GM23248 (cell line): ENCODE measurements at regions not wholly inside any gene's neighbourhood (a gene's known extent, or its start where the extent isn't known, plus 50 kb on each side); places are given as distances from the start of the nearest gene placed in this dataset.

Experiments used
- DNase-seq: peaks from one replicate; pipeline ENCODE4 v3.0.0-alpha.2; 2015
- H2AFZ ChIP-seq: fragments of 200-600 bp; sonication (generic); 2 replicates; pipeline ENCODE4 v1.6.1; 2016; ENCODE audit warnings: antibody characterized with exemption
- H3F3A ChIP-seq: fragments of 200-600 bp; sonication (generic); 2 replicates; pipeline ENCODE4 v1.6.1; 2016; ENCODE audit warnings: mild to moderate bottlenecking, antibody characterized with exemption, mixed run types; ENCODE audit not compliant: insufficient read depth
- H3K27ac ChIP-seq: fragments of 200-600 bp; sonication (generic); 2 replicates; pipeline ENCODE4 v1.5.1; 2016; ENCODE audit warnings: mild to moderate bottlenecking
- H3K27me3 ChIP-seq: fragments of 200-600 bp; sonication (generic); replicated peaks from 2 replicates; pipeline ENCODE4 v1.6.1; 2016; ENCODE audit warnings: mild to moderate bottlenecking; ENCODE audit not compliant: insufficient read depth
- H3K36me3 ChIP-seq: fragments of 200-600 bp; sonication (generic); 2 replicates; pipeline ENCODE4 v1.6.1; 2016; ENCODE audit warnings: low read depth, mild to moderate bottlenecking
- H3K4me1 ChIP-seq: fragments of 200-600 bp; sonication (generic); 2 replicates; pipeline ENCODE4 v1.6.1; 2016; ENCODE audit warnings: mild to moderate bottlenecking; ENCODE audit not compliant: insufficient read depth
- H3K4me2 ChIP-seq: fragments of 200-600 bp; sonication (generic); one replicate; pipeline ENCODE4 v1.6.1; 2016; ENCODE audit warnings: mild to moderate bottlenecking; ENCODE audit not compliant: unreplicated experiment
- H3K4me3 ChIP-seq: fragments of 200-600 bp; sonication (generic); 2 replicates; pipeline ENCODE4 v1.5.1; 2016; ENCODE audit warnings: mild to moderate bottlenecking
- H3K79me2 ChIP-seq: fragments of 200-600 bp; sonication (generic); 2 replicates; pipeline ENCODE4 v1.6.1; 2016; ENCODE audit warnings: mild to moderate bottlenecking; ENCODE audit not compliant: insufficient read depth
- H3K9ac ChIP-seq: fragments of 200-600 bp; sonication (generic); 2 replicates; pipeline ENCODE4 v1.6.1; 2016; ENCODE audit warnings: mild to moderate bottlenecking
- H3K9me2 ChIP-seq: fragments of 200-600 bp; sonication (generic); 2 replicates; pipeline ENCODE4 v1.6.1; 2016; ENCODE audit warnings: mixed run types, mild to moderate bottlenecking, moderate library complexity; ENCODE audit not compliant: insufficient read depth
- H3K9me3 ChIP-seq: fragments of 200-600 bp; sonication (generic); one replicate; pipeline ENCODE4 v1.6.1; 2017; ENCODE audit warnings: low read depth
- H4K20me1 ChIP-seq: fragments of 200-600 bp; sonication (generic); 2 replicates; pipeline ENCODE4 v1.6.0; 2016; ENCODE audit not compliant: insufficient read depth
- EZH2 ChIP-seq: fragments of 200-600 bp; sonication (generic); IDR thresholded peaks from 2 replicates; pipeline ENCODE4 v1.6.1; 2018; ENCODE audit warnings: antibody characterized with exemption, mild to moderate bottlenecking; ENCODE audit not compliant: insufficient read depth, poor library complexity, severe bottlenecking
- EZH2phosphoT487 ChIP-seq: fragments of 200-600 bp; sonication (generic); IDR thresholded peaks from 2 replicates; pipeline ENCODE4 v1.6.1; 2018; ENCODE audit warnings: antibody characterized with exemption, moderate library complexity, mild to moderate bottlenecking, low read depth; ENCODE audit not compliant: insufficient read depth
- WGBS, 2 experiments: methylation state at CpG; one replicate each; pipeline ENCODE4 v1.1.6; 2015 to 2017; ENCODE audit warnings: low lambda C conversion rate in 2 of 2, low coverage in 1 of 2; ENCODE audit errors: missing lambda C conversion rate in 2 of 2; 5-methylcytosine and 5-hydroxymethylcytosine counted together
- in situ Hi-C: fragments of 300-500 bp; cut with MboI; formaldehyde crosslinking; loops from 2 replicates; pipeline ENCODE4 v1.15.0; 2020

DNA sequence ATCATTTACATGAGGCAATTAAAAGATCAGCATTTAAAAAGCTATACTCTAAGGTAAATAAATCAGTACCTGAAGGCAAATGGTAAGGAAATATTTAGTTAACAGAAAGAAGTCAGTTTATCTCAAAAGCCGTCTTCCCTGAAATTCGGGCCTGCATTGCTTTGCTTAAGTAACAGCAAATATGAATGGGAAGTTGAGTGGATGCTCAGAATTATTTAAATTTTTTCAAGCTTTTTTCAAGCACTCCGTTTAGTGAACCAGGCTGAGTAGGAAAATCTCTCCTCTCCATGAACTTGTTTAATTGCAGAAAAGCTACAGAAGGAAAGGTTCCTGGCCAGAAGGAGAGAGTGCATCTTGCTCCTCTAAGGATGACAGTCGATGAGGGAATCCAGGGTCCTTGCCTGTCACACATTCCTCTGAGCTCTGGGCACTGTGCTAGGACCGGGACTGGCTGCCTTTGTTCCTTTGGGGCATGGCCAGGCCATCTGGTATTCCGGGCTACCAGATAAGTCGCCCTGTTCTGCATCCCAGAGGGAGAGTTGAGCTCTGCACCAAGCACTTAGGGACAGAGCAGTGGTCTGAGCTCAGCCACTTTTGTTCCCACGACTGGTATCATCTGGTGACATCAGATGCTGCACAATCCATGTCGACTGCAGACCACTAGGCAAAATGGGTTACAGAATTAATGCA is 77.6 kb downstream of the RIN2 start:
- Histone ChIP-seq H3F3A (no peaks in the 10 kb centered on the region), H3K27me3 (no peaks in the 10 kb centered on the region), H3K79me2 (no peaks in the 10 kb centered on the region), H3K27ac (no peak overlapping the region), H3K4me1 (peaks cover 3% of the 10 kb centered on the region; the same call in 1 of the 2 replicates), H2AFZ (peak overlapping the region; percentile 10; the same call in 1 of the 2 replicates), H3K36me3 (no peaks in the 10 kb centered on the region), H3K4me3 (no peak overlapping the region), H3K9ac (no peak overlapping the region), H4K20me1 (no peaks in the 10 kb centered on the region), H3K9me3 (no peaks in the 10 kb centered on the region), H3K4me2 (no peak overlapping the region), H3K9me2 (no peaks in the 10 kb centered on the region)
- TF ChIP-seq EZH2phosphoT487 (no peak), EZH2 (no peak)
- DNase-seq = no peak
- WGBS, 2 experiments = 28 to 30% methylated on average over 9 of the region's 9 CpGs
- in situ Hi-C loops = no loop called here

DNA sequence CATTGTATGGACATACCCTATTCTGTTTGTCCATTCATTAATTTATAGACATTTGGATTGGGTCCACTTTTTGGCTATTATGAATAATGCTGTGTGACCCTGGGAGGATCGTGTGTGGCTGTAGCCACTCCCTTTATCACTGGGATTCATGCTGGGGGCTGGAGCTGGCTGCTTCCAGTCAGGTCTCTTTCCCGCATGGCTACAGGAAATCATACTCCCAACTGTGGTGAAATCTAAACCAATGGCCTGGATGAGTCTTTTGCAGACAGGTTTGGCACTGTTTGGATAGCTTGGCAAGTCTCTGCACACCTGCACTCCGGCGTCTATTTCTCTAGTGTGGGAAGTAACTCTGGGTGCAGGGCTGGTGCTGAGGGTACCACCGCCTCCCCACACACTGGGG is 80.4 kb downstream of the RIN2 start:
- Histone ChIP-seq H4K20me1 (no peaks in the 10 kb centered on the region), H3K4me2 (no peak overlapping the region), H3K4me3 (no peak overlapping the region), H2AFZ (no peak overlapping the region), H3K4me1 (peaks cover 3% of the 10 kb centered on the region; the same call in 1 of the 2 replicates), H3K9me3 (no peaks in the 10 kb centered on the region), H3K36me3 (no peaks in the 10 kb centered on the region), H3K79me2 (no peaks in the 10 kb centered on the region), H3K27ac (no peak overlapping the region), H3K9me2 (no peaks in the 10 kb centered on the region), H3K9ac (no peak overlapping the region), H3F3A (no peaks in the 10 kb centered on the region), H3K27me3 (no peaks in the 10 kb centered on the region)
- TF ChIP-seq EZH2 (no peak), EZH2phosphoT487 (no peak)
- 66 to 67% methylated on average over 5 of the region's 5 CpGs for WGBS, 2 experiments
- DNase-seq = no peak
- in situ Hi-C loops = no loop called here

DNA sequence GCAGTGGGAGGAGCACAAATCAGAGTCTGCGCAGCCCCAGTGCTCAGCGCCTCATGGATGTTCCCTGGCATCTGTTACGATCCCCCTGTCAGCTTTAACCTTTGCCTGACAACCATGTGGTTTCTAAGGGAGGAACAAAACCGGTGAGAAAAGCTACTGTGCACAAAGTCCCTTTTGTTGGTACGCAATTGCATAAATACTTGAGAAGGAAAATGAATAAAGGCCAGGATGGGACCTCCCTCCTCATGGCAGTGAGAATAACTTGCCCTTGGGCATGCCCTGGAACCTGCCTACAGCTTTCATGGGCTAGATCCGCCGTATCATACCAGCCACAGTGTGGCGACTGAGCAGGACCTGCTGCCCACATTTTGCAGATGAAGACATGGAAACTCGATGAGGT is 81.0 kb downstream of the RIN2 start:
- DNase-seq = no peak
- WGBS, 2 experiments = 81 to 88% methylated on average over 9 of the region's 9 CpGs
- no peaks in the 10 kb centered on the region for H4K20me1 ChIP-seq

DNA sequence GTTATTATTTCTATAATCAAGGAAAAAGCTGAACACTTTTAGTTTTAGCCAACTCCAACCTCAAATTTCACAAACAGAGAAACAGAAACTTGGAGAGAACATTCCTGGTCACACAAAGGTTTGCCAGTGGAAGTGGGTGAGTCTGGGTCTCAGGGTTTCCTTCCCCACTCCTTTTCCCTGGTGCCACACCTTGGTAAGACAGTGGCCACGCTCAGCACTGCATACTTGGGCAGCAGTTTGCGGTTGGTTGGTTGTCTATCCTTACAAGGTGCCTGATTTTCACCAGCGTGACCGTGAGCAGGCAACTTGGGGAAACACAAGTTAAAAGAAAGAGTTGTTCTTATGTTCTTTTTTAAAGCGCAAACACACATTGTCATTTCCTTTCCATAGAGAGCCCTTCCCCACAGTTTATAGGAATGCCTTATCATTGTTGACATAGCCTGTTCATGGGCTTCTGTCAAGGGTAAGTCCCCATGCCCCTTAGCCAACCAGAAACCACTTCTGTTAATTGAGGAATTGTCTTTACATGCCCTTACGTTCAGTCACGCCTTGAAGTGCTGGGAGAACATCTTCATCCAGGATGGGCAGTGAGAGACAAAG is 82.2 kb downstream of the RIN2 start:
- Histone ChIP-seq H3K9me3 (no peaks in the 10 kb centered on the region), H3K36me3 (no peaks in the 10 kb centered on the region), H3K27ac (no peak overlapping the region), H3F3A (no peaks in the 10 kb centered on the region), H4K20me1 (no peaks in the 10 kb centered on the region), H3K79me2 (no peaks in the 10 kb centered on the region), H3K27me3 (no peaks in the 10 kb centered on the region), H3K4me2 (no peak overlapping the region), H3K4me1 (peaks cover 3% of the 10 kb centered on the region; the same call in 1 of the 2 replicates), H3K9ac (no peak overlapping the region), H3K9me2 (no peaks in the 10 kb centered on the region), H2AFZ (no peak overlapping the region), H3K4me3 (no peak overlapping the region)
- 90 to 91% methylated on average over 7 of the region's 7 CpGs for WGBS, 2 experiments
- DNase-seq = no peak
- TF ChIP-seq EZH2phosphoT487 = no peak
- no peak for TF ChIP-seq EZH2
- in situ Hi-C loops = no loop called here

More for the DNA sequence above, 81.0 kb downstream of the RIN2 start:
- Histone ChIP-seq H3K9me3 (no peaks in the 10 kb centered on the region), H3K79me2 (no peaks in the 10 kb centered on the region), H3K27me3 (no peaks in the 10 kb centered on the region), H3K36me3 (no peaks in the 10 kb centered on the region), H3K9me2 (no peaks in the 10 kb centered on the region), H3F3A (no peaks in the 10 kb centered on the region), H3K9ac (no peak overlapping the region), H3K4me2 (no peak overlapping the region), H3K4me1 (peaks cover 3% of the 10 kb centered on the region; the same call in 1 of the 2 replicates), H3K4me3 (no peak overlapping the region), H3K27ac (no peak overlapping the region), H2AFZ (no peak overlapping the region)
- TF ChIP-seq EZH2phosphoT487 (no peak), EZH2 (no peak)
- in situ Hi-C loops = no loop called here
